ENCODE measurements at regions not wholly inside any gene's neighbourhood (a gene's known extent, or its start where the extent isn't known, plus 50 kb on each side); places are given as distances from the start of the nearest gene placed in this dataset.

DNA sequence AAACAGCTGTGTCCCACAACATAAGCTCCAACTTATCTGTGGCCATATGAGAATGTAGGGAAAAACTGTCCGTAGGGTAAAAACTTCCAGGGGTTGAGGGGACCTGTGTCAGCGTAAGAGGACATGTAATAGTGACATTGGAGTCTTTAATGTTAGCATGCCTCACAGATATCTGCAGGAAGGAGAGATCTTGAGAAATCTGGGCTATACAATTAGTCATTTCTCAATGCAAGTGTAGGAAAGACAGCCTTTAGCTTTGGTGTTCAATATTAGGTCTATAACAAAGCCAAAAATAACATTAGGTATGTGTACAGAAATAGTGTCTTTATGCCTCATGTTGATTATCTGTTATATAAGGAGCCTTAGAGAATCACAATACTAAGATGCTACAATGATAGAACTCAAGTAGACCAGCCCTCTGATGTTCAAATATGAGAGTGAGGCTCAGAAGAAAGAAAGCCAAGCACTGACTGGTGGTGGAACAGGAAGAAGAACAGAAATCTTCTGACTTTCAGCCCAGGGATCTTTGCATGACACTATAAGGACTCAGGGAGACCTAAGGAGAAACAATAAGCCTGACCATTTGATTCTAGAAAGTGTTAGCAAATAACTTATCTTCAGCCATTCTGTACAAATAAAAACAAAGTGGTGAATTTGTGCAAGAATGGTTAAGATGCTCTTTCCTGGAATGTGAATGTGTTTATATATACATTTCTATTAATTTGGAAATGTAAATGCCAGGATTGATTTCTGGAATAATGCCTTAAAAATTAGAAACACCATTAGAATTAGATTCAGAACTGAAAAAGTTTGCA is 152.6 kb downstream of the ZC3H11B start (continued):
- TF ChIP-seq E2F6 (IDR thresholded peaks at IDR 0.05): no peak
